GM21737 (cell line): ENCODE measurements at regions not wholly inside any gene's neighbourhood (a gene's known extent, or its start where the extent isn't known, plus 50 kb on each side); places are given as distances from the start of the nearest gene placed in this dataset.

Experiments
- ATAC-seq: cut with Tn5 transposase; IDR thresholded peaks from one replicate; pipeline ENCODE4 v1.9.1; 2021; ENCODE audit warnings: mild to moderate bottlenecking, moderate library complexity; ENCODE audit not compliant: unreplicated experiment

DNA sequence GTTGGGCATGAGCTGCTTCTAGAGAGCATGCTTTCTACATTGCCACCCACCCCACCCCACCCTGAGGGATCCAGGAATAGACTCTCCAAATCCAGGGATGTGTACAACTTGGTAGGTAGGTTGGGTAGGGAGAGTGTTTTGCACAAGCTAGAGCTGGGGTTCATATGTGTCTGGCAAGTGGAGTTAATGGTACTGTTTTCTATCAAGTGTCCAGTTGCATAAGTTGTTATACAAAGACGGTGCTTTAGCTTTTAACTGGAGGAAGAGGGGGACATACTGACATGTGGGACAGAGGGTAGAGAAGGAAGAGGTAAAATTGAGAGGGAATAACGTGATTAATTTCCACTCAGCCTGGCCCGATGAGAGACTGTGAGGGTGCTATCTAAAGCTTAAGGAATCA, 51.0 kb upstream of the TNC start:
- ATAC-seq, result no peak

DNA sequence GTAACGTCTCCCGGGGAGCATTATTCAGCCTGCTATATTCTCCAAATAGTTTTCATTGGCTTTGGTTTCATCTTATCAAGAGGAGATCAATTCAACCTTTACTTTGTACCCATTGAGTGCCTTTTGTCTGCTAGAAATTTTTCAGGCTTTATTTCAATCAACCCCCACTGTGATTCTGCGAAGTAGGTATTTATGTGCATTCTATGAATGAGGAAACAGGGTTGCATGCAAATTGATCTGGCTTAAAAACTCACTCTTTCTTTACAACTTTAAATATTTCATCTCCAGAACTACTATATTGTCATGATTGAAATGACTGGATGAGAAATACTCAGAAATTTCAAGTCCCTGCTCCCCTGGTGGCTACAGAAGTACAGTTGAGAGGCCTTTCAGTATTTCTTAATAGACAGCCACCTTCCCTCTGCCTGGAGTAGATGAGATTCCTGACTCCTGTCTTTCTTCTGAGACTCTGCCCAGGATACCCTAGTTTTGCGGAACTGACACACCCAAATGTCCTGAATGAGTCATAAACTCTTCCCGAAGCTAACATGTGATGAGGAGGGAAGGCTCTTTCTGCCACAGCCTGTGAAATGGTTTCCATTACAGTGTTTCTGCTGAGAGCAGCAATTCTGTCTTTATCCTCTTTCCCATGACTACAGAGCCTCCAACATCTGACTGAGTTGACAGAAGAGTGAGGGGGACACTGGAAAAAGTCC, 52.6 kb upstream of the TNC start:
- ATAC-seq, result no peak

DNA sequence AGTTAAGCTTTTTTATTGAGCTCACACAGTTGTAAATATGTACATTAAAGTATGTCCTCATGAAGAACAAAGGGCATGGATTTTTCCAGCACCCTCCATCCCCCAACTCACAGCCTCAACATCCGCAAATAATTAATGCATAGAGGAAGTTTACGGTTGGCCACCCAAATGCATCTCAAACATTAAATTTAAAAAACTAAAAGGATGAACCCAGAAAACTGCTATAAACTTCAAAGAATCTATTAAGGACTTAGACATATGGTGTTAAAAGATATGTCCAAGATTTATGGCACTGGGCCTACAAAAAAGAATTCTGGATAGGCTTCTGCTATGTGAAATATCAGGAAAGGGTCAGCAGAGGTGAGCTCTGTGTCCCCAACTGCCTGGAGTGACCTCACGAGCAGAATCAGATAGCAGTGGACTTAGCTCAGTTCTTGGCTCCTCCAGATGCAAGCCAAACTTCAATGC, 54.0 kb upstream of the TNC start:
- no peak for ATAC-seq

DNA sequence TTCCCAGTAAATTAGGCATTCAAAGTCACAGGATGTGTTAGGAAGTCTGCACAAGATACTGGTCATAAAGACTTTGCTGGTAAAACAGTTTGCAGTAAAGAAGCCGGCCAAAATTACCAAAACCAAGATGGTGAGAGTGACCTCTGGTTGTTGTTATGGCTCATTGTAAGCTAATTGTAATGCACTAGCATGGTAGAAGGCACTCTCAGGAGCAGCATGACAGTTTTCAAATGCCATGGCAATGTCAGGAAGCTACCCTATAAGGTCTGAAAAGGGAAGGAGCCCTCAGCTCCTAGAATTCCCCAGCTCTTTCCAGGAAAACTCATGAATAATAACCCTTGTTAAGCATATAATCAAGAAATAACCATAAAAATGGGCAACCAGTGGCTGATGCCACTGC, 64.3 kb upstream of the TNC start:
- ATAC-seq, result no peak

DNA sequence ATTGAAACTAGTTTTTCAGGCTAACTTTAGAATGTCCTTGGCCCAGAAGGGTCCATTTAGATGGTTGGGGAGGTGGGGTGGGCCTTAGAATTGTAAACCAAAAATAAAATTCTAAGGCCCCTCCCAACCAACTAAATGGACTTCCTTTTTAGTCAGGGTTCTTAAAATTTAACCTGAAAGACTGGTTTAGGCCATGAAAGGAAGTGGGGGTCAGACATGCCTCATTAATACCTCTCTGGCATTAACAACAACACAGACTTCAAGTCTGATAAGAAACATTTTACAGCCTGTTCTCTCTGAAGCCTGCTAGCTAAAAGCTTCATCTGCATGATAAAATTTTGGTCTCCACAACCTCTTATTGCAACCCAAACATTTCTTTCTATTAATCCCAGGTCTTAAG, 65.5 kb upstream of the TNC start:
- no peak for ATAC-seq

DNA sequence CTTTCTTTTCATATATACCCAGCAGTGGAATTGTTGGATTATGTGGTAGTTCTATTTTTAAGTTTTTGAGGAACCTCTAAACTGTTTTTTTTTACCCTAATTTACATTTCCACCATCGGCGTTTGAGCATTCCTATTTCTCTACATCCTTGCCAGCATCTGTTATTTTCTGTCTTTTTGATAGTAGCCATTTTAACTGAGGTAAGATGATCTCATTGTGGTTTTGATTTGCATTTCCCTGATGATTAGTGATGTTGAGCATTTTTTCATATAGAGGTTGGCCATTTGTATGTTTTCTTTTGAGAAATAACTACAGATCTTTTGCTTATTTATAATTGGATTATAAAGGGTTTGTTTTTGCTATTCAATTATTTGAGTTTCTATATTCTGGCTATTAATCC, 71.7 kb upstream of the TNC start:
- ATAC-seq, result no peak

DNA sequence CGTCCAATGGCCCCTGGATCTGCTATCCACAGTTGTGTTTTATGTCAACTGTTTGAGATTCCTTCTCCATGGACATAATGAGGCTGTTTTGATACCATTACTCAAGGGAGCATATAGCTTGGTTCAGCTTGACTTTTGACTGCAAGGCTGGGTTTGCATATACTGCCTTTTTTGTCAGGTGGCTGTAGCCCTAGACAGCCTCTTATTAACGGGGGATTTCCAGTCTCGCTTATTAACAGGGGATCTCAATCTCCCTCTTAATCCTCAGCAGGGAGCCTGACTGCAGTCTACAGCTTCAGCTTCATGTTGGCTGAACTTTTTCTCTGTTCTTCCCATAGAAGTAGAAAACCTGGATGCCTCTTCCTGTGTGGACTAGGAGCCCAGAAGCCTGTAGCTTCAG, 73.7 kb upstream of the TNC start:
- no peak for ATAC-seq

DNA sequence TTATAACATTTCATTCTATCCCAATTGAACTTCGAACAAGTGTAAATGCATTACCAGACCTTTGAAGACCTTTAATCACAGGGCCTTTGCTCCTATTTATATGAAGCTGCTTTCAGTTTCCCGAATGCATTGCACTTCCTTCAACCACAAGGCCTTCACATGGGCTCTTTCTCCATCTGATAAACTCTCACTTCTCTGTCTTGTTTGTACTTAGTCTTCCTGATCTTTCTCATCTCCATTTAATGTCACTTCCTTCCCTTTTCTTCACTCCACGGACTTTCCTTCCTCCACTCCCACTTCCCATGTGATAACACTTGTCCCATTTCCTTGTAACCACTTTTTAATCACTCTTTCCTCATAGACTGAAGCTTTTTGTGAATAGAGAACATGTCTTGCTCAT, 74.3 kb upstream of the TNC start:
- ATAC-seq, result no peak

DNA sequence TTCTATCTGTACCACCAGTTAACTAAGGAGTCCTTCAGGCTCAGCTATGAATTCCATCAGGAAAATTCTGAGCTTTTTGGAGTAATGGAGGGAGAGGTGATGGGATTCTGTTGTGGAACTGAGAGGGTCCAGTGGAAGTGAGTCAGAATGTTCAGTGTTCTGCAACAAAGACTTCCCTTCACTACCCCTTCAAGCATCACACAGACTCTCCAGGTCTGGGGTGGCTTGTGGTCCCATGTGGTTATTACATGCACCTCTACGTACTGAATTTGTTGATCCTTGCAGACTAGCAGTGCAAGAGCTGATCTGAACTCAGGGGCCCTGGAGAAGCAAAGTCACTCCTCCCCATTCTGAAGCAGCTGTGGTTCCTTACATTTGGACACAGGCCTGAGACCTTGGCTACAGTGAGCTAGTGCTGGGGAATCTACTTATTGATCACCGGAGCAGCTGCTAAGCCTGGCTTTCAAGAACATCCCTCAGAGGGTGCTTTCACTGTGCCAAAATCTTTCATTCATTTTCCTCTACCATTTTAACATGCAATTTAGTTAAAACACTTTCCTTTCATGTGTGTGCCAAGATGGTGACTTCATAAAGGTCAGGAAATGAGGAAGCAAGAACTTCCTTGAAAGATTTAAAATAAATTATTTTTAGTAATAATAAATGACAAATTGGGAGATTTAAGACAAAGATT, 75.0 kb upstream of the TNC start:
- no peak for ATAC-seq

DNA sequence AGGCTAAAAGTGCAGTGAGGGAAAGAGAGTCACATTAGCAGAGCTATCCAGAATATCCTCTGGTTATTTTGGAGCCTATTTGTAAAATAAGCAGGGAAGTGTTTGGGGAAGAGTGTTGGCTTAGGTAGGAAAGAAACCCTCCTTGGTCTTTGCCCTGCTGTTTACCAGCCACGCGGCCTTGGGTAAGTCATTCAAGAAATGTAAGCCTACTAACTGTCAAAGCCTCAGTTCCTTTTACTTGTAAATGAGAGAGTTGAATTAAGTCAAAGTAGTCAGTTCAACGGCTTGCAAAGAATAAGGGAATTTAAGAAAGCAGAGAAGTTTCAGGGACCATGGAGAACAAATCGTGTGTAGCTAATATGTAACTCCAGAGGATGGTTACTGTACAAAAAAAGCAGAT, 75.8 kb upstream of the TNC start:
- ATAC-seq, result no peak

DNA sequence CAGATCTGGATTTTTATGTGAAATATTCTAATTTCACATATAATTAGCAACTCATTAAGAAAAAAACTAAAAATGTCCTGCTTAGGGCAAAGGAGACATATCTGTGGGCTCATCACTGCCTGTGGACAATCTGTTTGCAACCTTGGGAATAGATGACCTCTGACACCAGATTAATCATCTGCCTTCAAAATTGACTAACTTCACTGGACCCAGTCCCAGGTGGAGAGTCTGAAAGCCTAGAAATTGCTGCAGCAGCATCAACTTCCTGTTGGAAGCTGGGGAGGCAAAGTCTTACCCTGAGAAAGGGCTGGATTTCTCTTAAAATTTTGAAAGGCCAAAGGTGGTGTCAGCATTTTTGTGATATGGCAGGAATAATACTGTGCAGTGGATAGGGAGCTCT, 76.3 kb upstream of the TNC start:
- ATAC-seq, result no peak

DNA sequence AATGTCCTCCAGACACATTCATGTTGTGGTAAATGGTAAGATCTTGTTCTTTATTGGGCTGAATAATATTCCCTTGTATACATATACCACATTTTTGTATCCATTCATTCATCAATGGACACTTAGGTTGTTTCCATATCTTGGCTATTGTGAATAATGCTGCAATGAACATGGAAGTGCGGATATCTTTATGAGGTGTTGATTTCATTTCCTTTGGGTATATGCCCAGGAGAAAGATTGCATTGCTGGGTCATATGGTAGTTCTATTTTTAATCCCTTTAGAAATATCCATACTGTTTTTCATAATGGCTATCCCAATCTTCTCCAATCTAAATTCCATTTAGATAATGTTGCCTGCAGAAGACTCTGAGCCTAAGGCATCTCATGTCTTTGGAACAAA, 78.0 kb upstream of the TNC start:
- no peak for ATAC-seq

DNA sequence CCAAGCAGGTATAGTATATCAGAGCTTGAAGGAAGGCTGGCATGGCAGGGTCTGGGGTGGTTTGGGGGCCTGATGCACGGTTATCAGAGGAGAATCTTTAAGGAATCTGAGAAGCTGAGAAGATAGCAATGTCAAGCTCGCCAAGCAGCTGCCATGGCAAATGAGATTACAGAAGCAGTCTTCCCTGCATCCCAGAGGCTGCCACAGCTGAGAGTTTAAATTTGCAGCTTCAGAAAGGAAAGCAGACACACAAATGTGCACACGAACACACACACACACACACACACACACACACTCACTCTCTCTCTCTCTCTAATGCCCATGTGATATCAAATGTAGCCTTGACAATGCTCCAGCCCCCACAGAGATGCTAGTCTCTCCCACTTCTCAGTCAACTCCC, 79.0 kb upstream of the TNC start:
- ATAC-seq, result no peak

DNA sequence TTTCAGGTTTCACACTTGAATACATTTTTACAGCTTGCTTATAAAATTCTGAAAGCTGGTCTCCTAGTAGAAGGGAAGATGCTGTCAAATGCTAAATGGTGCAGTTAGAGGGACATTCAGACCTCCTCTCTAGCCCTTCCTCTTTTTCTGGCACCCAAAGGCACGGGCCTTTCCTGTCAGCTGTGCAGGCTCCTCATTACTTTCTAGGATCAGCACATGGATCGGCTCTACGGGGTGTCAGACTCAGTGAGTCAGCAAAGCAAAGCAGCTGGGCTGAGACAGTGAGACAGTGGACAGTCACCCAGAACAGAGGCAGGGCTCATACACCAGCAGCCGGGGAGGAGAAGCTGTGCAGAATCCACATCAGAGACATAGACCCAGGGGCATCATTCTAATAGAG, 80.0 kb upstream of the TNC start:
- ATAC-seq, result no peak

DNA sequence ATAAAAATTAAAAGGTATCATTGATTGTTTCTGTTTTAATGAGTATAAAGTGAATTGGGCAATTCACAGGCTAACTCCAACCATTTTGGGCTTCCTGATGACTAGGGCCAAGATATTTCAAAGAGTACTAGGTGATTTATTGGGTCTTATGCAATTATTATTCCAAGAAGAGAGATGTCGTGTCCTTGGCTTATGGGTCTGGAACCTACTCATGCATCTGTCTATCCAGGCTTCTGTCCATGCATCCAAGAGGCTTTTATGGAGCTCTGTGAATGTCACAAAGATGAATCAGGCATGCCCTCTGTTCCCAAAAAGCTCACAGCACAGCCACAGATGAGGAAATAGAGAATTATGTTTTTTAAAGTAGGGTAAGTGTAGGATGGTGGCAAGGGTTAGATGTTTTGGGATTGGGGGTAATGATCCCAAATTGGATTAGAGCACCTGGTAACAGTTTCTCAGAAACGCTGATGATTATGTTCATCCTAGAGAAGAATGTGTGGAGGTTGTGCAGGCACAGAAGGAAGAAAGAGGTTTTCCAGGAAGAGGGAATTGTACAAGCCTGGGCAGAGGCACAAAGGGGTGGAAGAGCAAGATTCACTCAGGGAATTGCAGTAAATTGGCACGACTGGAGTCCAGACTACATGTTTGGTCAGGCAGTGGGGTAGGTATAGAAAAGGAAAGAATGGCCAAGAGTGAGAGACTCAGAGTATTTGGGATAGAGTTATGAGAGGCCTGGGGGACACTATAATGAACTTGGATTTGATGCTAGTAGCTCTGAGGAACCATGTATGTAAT, 83.0 kb upstream of the TNC start:
- no peak for ATAC-seq

DNA sequence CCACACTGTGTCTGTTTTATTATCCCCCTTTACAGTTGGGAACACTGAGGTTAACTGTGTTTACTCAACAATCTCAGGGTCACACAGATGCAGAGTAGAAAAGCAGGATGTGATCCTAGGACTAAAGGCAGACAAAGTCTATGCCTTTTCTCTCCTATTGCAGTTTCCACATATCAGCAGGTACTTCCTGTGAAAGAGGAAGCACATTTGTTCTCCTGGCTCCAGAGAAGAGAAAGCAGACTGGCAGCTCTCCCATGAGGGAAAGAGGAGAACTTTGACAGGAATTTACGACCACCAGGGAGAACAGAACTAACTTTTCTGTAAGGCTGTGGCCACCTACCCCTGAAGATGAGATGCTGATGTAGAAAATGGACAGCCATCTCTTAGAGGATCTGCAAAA, 84.2 kb upstream of the TNC start:
- no peak for ATAC-seq

DNA sequence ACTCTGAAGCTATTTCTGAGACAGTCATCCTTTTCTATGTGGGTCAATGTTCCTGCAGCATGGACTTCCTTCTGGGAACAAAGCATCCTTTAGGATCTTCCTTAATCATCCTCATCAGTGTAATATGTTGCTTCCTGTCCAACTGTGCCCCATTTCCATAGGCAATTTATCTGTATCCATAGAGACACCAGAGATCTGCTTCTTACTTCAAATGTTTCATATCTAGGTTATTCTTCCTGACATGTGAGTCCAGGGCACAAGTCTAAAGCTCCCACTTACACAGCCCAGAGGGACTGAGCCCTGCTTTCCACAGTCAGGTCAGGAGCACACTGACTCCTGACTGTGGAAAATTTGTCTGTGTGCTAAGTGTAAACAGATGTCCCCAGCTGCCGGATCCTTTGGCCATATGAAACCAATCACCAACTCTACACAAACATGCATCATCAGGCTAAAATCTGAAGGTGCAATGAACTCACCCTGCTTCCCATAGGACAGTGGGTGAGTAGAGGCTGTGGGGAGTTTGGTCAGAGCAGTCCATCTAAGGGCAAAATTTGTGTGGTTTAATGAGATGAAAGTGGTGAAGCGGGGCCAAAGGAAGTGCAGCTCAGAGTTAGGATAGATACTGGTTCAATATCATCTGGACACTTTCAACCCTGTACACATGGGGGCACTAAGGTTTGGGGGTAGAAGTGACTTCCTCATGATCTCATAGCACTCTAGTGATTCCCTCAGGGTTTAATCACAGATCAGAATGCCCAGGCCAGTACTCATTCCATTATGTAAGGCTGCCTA, 85.2 kb upstream of the TNC start:
- no peak for ATAC-seq

DNA sequence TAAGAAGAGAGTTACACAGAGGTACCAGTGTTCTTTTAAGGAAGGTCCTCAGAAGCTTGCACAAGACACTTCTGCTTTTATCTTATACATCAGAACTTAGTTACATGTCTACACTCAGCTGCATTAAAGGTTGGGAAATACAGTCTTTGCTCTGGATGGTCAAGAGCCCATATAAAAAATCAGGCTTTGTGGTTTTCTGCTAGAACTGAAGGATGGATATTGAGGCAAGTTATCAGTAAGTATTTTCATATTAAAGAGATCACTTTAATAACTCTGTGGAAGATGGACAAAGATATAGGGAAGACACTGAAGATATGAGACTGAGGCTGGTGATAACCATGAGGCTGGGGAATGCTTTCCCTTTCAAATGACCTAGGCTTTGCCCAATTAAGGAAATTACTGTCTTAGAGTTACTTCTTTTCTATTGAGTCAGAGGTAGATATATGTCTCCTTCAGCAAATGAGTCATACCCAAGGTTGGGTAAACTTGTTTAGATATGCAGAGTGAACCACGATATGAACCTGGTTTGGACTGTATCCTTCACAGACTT, 87.0 kb upstream of the TNC start:
- peak; percentile 47 for ATAC-seq

DNA sequence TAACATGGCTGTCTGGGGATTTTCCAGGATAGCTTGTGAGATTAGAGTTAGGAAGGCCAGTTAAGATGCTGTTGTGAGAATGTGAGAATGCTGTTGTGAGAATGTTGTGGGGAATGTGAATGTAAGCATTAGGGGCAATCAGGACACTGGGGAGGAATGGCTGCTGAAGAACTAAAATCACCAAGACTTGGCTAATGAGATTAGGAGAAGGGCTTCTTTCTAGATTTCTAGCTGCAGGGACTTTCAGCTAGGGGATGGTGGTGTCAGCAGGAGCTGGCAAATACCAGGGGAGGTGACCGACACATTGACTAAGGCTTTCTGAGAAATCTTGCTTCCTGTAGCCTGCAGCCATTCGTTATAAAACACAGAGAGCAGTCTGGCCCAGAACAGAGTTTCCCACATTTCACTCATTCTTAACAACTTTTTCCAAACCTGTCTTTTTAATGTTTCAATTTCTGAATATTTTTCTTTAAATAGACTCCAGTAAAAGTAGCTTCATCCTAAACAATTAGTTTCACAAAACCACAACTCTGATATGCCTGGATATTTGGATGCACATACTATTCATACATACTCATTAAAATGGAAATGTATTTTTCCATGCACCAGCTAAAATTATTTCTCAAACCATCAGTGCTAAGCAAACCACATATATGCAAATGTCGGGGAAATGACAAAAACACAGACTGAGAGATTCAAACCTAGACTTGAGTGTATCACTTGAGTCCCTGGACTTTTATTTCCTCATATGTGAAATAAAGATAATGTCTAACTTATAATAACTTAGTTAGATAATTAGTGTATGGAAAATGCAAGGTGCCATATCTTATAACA, 89.3 kb upstream of the TNC start:
- peak; percentile 45 for ATAC-seq

DNA sequence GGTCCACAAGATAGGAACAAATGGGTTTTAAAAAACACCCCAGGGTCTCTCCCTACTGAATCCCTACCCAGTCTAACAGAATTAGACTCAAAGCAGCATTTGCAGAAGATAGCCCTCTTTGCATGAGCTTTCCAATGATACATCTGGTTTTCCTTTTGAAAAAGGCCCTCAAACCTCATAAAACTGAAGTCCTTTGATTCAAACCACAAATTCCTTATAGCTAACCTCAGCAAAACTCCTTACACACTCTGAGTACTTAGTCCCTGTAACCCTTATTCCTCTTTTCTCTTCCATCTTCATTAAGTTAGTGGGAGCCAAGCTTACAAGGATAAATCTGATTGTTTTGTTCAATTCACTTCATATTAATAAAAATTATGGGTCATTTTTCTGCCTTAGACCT, 90.5 kb upstream of the TNC start:
- no peak for ATAC-seq
